ENCODE measurements at regions not wholly inside any gene's neighbourhood (a gene's known extent, or its start where the extent isn't known, plus 50 kb on each side); places are given as distances from the start of the nearest gene placed in this dataset.

- ChIA-PET POLR2A (no interaction called here), CTCF (no interaction called here)
- intact Hi-C loops (cut with micrococcal nuclease) = no loop called here
- TF ChIP-seq, protein P1, sequence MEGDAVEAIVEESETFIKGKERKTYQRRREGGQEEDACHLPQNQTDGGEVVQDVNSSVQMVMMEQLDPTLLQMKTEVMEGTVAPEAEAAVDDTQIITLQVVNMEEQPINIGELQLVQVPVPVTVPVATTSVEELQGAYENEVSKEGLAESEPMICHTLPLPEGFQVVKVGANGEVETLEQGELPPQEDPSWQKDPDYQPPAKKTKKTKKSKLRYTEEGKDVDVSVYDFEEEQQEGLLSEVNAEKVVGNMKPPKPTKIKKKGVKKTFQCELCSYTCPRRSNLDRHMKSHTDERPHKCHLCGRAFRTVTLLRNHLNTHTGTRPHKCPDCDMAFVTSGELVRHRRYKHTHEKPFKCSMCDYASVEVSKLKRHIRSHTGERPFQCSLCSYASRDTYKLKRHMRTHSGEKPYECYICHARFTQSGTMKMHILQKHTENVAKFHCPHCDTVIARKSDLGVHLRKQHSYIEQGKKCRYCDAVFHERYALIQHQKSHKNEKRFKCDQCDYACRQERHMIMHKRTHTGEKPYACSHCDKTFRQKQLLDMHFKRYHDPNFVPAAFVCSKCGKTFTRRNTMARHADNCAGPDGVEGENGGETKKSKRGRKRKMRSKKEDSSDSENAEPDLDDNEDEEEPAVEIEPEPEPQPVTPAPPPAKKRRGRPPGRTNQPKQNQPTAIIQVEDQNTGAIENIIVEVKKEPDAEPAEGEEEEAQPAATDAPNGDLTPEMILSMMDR (IDR thresholded peaks at IDR 0.05) = no peak
- DNase-seq = no peak
- H3K27me3 Mint-ChIP-seq = peaks cover 1% of the 10 kb centered on the region
- H3K4me3 Mint-ChIP-seq = no peak overlapping the region
- no peaks in the 10 kb centered on the region for H3K9me3 Mint-ChIP-seq
- H3K4me1 Mint-ChIP-seq = no peaks in the 10 kb centered on the region
- H3K27ac Mint-ChIP-seq = no peak overlapping the region
- no peaks in the 10 kb centered on the region for H3K36me3 Mint-ChIP-seq (ENCODE audit: low read depth)
- no peak for ATAC-seq (ENCODE audit: low read depth)
Observed at GRCh38 chr15:31842532-31843195, 187.7 kb upstream of the CHRNA7 start.

DNA sequence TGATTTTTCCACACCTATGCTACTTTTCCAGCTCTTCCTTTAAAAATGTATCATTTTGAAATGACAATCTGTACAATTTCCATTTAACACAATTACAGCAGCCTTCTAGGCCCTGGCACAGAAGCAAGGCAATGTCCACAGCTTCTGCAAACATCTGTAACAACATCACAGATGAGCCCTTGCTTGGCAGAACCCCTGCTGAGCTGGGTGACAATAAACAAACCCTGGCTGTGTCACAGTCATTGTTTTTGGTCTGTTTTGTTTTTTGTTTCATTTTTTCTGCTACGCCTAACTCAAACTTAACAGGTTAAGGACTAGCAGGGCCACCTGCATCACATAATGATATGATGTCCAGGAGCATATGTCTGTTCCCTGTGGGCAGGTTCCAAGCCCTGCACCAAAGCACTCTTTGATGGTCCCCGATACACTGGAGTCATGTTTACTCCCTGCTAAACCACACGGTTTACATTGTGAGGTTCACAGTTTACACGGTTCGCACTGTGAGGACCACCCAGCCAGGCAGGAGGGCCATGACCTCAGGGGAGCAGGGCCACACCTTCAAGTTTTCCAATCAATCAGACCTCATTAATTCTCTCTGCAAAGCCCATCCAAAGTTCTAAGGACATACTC, 186.8 kb upstream of the CHRNA7 start:
- no peaks in the 10 kb centered on the region for H3K36me3 Mint-ChIP-seq (ENCODE audit: low read depth)
- peaks cover 3% of the 10 kb centered on the region for H3K27me3 Mint-ChIP-seq
- ChIA-PET CTCF (no interaction called here), POLR2A (no interaction called here)
- intact Hi-C loops (cut with micrococcal nuclease) = no loop called here
- no peaks in the 10 kb centered on the region for H3K4me1 Mint-ChIP-seq
- H3K9me3 Mint-ChIP-seq = no peaks in the 10 kb centered on the region
- TF ChIP-seq, protein P1 (IDR thresholded peaks at IDR 0.05) = no peak
- H3K27ac Mint-ChIP-seq = no peak overlapping the region
- ATAC-seq (ENCODE audit: low read depth) (no peak), DNase-seq (no peak)
- H3K4me3 Mint-ChIP-seq = no peak overlapping the region

- Mint-ChIP-seq H3K4me3 (no peak overlapping the region), H3K9me3 (peaks cover 6% of the 10 kb centered on the region), H3K4me1 (no peaks in the 10 kb centered on the region), H3K27ac (no peak overlapping the region), H3K36me3 (ENCODE audit: low read depth) (no peaks in the 10 kb centered on the region), H3K27me3 (peaks cover 3% of the 10 kb centered on the region)
- POLR2A ChIA-PET = no interaction called here
- no peak for DNase-seq
- ATAC-seq (ENCODE audit: low read depth) = no peak
- CTCF ChIA-PET = no interaction called here
- intact Hi-C loops (cut with micrococcal nuclease) = no loop called here
- TF ChIP-seq, protein P1 (IDR thresholded peaks at IDR 0.05) = no peak
Observed at GRCh38 chr15:31845791-31846190, 184.5 kb upstream of the CHRNA7 start.

DNA sequence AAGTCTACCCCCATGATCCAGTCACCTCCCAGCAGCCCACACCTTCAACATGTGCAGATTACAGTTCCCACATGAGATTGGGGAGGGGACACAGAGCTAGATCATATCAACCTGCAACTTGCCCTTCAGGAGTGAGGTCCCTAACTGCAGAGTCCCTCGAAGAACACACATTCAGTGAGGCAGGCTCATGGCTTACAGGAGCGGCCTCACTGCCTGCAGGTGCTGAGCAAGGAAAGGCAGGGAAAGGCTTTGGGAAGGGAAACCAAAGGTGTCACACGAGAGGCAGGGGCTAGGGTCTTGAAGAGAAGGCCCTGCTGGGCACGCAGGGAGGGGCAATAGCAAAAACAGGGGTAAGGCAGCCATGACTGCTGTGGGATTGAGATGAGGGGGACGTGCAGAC, 182.4 kb upstream of the CHRNA7 start:
- no peaks in the 10 kb centered on the region for H3K4me1 Mint-ChIP-seq
- H3K9me3 Mint-ChIP-seq = peaks cover 12% of the 10 kb centered on the region
- intact Hi-C loops (cut with micrococcal nuclease) = no loop called here
- ChIA-PET CTCF (no interaction called here), POLR2A (no interaction called here)
- H3K27ac Mint-ChIP-seq = no peak overlapping the region
- DNase-seq (no peak), ATAC-seq (ENCODE audit: low read depth) (no peak)
- H3K27me3 Mint-ChIP-seq = peaks cover 7% of the 10 kb centered on the region
- no peak overlapping the region for H3K4me3 Mint-ChIP-seq
- H3K36me3 Mint-ChIP-seq (ENCODE audit: low read depth) = no peaks in the 10 kb centered on the region
- TF ChIP-seq, protein P1 (IDR thresholded peaks at IDR 0.05) = no peak

DNA sequence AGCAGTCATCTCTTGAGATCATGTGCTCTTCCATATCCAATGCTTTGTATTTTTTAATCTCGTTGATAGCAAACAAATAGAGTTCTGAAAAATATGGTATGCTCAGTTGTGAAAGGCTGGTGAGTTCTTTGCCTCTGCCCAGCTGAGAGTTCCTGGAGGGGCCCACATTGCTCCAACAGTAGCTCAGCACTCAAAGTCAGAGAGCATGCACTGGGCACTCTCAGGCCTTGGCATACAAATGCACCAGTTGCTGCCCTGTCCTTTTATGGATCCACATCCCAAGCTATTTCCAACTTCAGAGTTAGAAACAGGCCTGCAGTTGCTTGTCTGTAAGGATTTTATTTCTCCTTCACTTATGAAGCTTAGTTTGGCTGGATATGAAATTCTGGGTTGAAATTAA, 181.7 kb upstream of the CHRNA7 start:
- POLR2A ChIA-PET = no interaction called here
- intact Hi-C loops (cut with micrococcal nuclease) = no loop called here
- peaks cover 12% of the 10 kb centered on the region for H3K9me3 Mint-ChIP-seq
- H3K36me3 Mint-ChIP-seq (ENCODE audit: low read depth) = no peaks in the 10 kb centered on the region
- no peak overlapping the region for H3K4me3 Mint-ChIP-seq
- H3K4me1 Mint-ChIP-seq = no peaks in the 10 kb centered on the region
- DNase-seq = no peak
- no peak overlapping the region for H3K27ac Mint-ChIP-seq
- H3K27me3 Mint-ChIP-seq = peaks cover 10% of the 10 kb centered on the region
- TF ChIP-seq, protein P1 (IDR thresholded peaks at IDR 0.05) = no peak
- CTCF ChIA-PET = no interaction called here
- ATAC-seq (ENCODE audit: low read depth) = no peak

Data from activated B cell treated with CpG ODN at 0.5 μM for 24 hours (primary cell).